ENCODE measurements at regions not wholly inside any gene's neighbourhood (a gene's known extent, or its start where the extent isn't known, plus 50 kb on each side); places are given as distances from the start of the nearest gene placed in this dataset.
"Not testable (repeated sequence)": the region's sequence is repeated elsewhere in the genome, so short reads cannot be mapped to it uniquely, and the experiment has no call there.

- no peaks in the 10 kb centered on the region for H3K27me3 ChIP-seq (ENCODE audit: insufficient read depth, poor library complexity, severe bottlenecking)
- TF ChIP-seq SPI1 (IDR thresholded peaks at IDR 0.05; ENCODE audit: borderline replicate concordance, low read depth) (no peak), REST (IDR thresholded peaks at IDR 0.05; ENCODE audit: insufficient replicate concordance, low read depth) (no peak), GABPA (IDR thresholded peaks at IDR 0.05; ENCODE audit: low read depth) (no peak)
- no peak overlapping the region for H3K27ac ChIP-seq (replicated peaks)
- no peak overlapping the region for H3K4me3 ChIP-seq (replicated peaks; ENCODE audit: insufficient read depth, low read length)
- no peak for DNase-seq (ENCODE audit: low read depth in 1 of 2, low spot score in 1 of 2)
Measured at GRCh38 chrX:76538860-76539259, 111.3 kb downstream of the MAGEE1 start.

DNA sequence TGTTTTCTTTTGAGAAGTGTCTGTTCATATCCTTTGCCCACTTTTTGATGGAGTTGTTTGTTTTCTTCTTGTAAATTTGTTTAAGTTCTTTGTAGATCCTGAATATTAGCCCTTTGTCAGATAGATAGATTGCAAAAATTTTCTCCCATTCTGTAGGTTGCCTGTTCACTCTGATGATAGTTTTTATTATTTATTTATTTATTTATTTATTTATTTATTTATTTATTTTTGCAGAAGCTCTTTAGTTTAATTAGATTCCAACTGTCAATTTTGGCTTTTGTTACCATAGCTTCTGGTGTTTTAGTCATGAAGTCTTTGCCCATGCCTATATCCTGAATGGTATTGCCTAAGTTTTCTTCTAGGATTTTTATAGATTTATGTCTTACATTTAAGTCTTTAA is 115.9 kb downstream of the MAGEE1 start:
- not testable (repeated sequence) for DNase-seq (ENCODE audit: low read depth in 1 of 2, low spot score in 1 of 2)

DNA sequence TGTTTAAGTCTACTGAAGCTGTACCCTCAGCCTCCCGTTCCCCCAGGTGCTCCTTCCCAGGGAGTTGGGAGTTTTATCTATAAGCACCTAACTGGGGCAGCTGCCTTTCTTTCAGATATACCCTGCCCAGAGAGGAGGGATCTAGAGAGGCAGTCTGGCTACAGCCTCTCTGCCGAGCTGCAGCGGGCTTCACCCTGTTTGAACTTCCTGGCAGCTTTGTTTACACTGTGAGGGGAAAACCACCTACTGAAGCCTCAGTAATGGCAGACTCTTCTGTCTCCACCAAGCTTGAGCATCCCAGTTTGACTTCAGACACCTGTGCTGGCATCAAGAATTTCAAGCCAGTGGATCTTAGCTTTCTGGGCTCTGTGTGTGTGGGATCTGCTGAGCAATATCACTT is 122.5 kb downstream of the MAGEE1 start:
- Histone ChIP-seq H3K27me3 (ENCODE audit: insufficient read depth, poor library complexity, severe bottlenecking) (no peaks in the 10 kb centered on the region), H3K27ac (replicated peaks) (no peak overlapping the region), H3K4me3 (replicated peaks; ENCODE audit: insufficient read depth, low read length) (no peak overlapping the region)
- no peak for DNase-seq (ENCODE audit: low read depth in 1 of 2, low spot score in 1 of 2)
- TF ChIP-seq REST (IDR thresholded peaks at IDR 0.05; ENCODE audit: insufficient replicate concordance, low read depth): no peak
- TF ChIP-seq, protein P1, sequence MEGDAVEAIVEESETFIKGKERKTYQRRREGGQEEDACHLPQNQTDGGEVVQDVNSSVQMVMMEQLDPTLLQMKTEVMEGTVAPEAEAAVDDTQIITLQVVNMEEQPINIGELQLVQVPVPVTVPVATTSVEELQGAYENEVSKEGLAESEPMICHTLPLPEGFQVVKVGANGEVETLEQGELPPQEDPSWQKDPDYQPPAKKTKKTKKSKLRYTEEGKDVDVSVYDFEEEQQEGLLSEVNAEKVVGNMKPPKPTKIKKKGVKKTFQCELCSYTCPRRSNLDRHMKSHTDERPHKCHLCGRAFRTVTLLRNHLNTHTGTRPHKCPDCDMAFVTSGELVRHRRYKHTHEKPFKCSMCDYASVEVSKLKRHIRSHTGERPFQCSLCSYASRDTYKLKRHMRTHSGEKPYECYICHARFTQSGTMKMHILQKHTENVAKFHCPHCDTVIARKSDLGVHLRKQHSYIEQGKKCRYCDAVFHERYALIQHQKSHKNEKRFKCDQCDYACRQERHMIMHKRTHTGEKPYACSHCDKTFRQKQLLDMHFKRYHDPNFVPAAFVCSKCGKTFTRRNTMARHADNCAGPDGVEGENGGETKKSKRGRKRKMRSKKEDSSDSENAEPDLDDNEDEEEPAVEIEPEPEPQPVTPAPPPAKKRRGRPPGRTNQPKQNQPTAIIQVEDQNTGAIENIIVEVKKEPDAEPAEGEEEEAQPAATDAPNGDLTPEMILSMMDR (IDR thresholded peaks at IDR 0.05; ENCODE audit: insufficient read depth, low read length): no peak
- TF ChIP-seq SPI1 (IDR thresholded peaks at IDR 0.05; ENCODE audit: borderline replicate concordance, low read depth): no peak
- no peak for TF ChIP-seq GABPA (IDR thresholded peaks at IDR 0.05; ENCODE audit: low read depth)
- TF ChIP-seq POLR2AphosphoS5 (IDR thresholded peaks at IDR 0.05; ENCODE audit: low read depth): no peak

More for the DNA sequence above, 115.9 kb downstream of the MAGEE1 start:
- not testable (repeated sequence) for H3K27me3 ChIP-seq (ENCODE audit: insufficient read depth, poor library complexity, severe bottlenecking); H3K27ac ChIP-seq (replicated peaks); H3K4me3 ChIP-seq (replicated peaks; ENCODE audit: insufficient read depth, low read length)

DNA sequence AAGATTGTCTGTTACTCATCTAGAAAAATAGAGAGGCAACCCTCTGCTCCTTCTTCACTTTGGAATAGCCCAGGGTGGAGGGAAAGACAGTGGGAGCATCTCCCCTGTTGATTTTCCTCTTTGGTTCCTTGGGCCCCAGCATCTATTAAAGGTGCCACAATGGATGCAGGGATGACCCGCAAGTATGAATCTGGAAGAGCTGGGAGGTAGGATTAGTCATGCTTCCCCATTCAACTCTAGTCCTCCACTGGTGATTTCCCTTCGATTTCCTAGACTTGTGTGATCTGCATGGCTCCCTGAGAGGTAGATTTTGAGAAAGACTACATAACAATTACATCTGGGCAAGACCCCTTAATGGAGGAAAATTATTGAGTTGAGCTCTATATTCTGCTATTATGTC is 127.8 kb downstream of the MAGEE1 start:
- Histone ChIP-seq H3K4me3 (replicated peaks; ENCODE audit: insufficient read depth, low read length) (no peak overlapping the region), H3K27ac (replicated peaks) (no peak overlapping the region), H3K27me3 (ENCODE audit: insufficient read depth, poor library complexity, severe bottlenecking) (no peaks in the 10 kb centered on the region)
- TF ChIP-seq GABPA (IDR thresholded peaks at IDR 0.05; ENCODE audit: low read depth) (no peak), REST (IDR thresholded peaks at IDR 0.05; ENCODE audit: insufficient replicate concordance, low read depth) (no peak), POLR2AphosphoS5 (IDR thresholded peaks at IDR 0.05; ENCODE audit: low read depth) (no peak), SPI1 (IDR thresholded peaks at IDR 0.05; ENCODE audit: borderline replicate concordance, low read depth) (no peak)
- TF ChIP-seq, protein P1 (IDR thresholded peaks at IDR 0.05; ENCODE audit: insufficient read depth, low read length): no peak
- DNase-seq (ENCODE audit: low read depth in 1 of 2, low spot score in 1 of 2): no peak

Measured in HL-60 (cell line).